HepG2 (cell line): ENCODE measurements at regions not wholly inside any gene's neighbourhood (a gene's known extent, or its start where the extent isn't known, plus 50 kb on each side); places are given as distances from the start of the nearest gene placed in this dataset.

Source experiments
- ATAC-seq: fragments of 200-7000 bp; cut with Tn5 transposase; 3 replicates; pipeline ENCODE4 v1.9.1; 2020; ENCODE audit warnings: mild to moderate bottlenecking, moderate library complexity
- BruUV-seq: library from RNA; stranded (reverse); fragments of 400-500 nt; replicated peaks from 2 replicates; lab custom pipeline; 2021; lab: Mats Ljungman, UMichigan
- CTCF ChIA-PET: fragments of 300-600 bp; formaldehyde crosslinking; extraction: SDS; loops from one replicate; lab custom pipeline; 2021; ENCODE audit warnings: low total read pairs, inconsistent platforms, low intra/inter-chr PET ratio; lab: Yijun Ruan, JAX
- POLR2A ChIA-PET: fragments of 350-600 bp; sonication (Branson Sonifier 250); formaldehyde crosslinking; loops from one replicate; lab custom pipeline; 2020; ENCODE audit warnings: antibody characterized with exemption, inconsistent platforms; lab: Yijun Ruan, JAX
- DNase-seq: peaks from one replicate; pipeline ENCODE4 v3.0.0-alpha.2; 2015; ENCODE audit warnings: low spot score
- FAIRE-seq: peaks from 3 replicates; lab custom pipeline; 2011; peaks lifted over from hg19 to GRCh38; lab: Jason Lieb, UNC
- H2AFZ ChIP-seq: one replicate; pipeline ENCODE4 v1.6.1; 2011; ENCODE audit warnings: low read length, inconsistent platforms
- H3K27ac ChIP-seq: fragments of 300-600 bp; 3 replicates; pipeline ENCODE4 v1.8.0; 2011; ENCODE audit warnings: mixed run types, mild to moderate bottlenecking, mixed read lengths, low read length, inconsistent platforms; ENCODE audit not compliant: insufficient read depth; ENCODE audit errors: extremely low read length
- H3K27me3 ChIP-seq, 2 experiments: fragments of 200-600 bp in 1 of 2; 2 replicates in 1 of 2; 3 replicates in 1 of 2; pipeline versions ENCODE4 v1.6.0 to v1.8.0; 2011; ENCODE audit warnings: low read length in 2 of 2, mild to moderate bottlenecking in 2 of 2, moderate library complexity in 2 of 2, inconsistent platforms in 1 of 2; ENCODE audit not compliant: insufficient read depth in 2 of 2, control insufficient read depth in 1 of 2
- H3K36me3 ChIP-seq, 2 experiments: fragments of 200-600 bp in 1 of 2; replicated peaks in 1 of 2; 2 replicates in 1 of 2; 3 replicates in 1 of 2; pipeline versions ENCODE4 v1.5.1 to v1.8.0; 2011; ENCODE audit warnings: low read length in 2 of 2, inconsistent platforms in 1 of 2; ENCODE audit not compliant: insufficient read depth in 2 of 2, control insufficient read depth in 1 of 2
- H3K4me1 ChIP-seq: 2 replicates; pipeline ENCODE4 v1.5.1; 2012; ENCODE audit warnings: low read length, inconsistent platforms; ENCODE audit not compliant: insufficient read depth
- H3K4me2 ChIP-seq: 2 replicates; pipeline ENCODE4 v1.6.0; 2011; ENCODE audit warnings: low read depth, low read length, inconsistent platforms
- H3K4me3 ChIP-seq, 3 experiments: fragments of 200-600 bp in 1 of 3; sonication (generic), shearing (Covaris generic) in 1 of 3; replicated peaks in 1 of 3; 2 replicates each; pipeline ENCODE4 v1.5.1; 2011 to 2016; ENCODE audit warnings: low read length in 3 of 3, inconsistent platforms in 2 of 3, low read depth in 2 of 3, mild to moderate bottlenecking in 2 of 3, control low read depth in 1 of 3, mixed read lengths in 1 of 3; ENCODE audit not compliant: insufficient read depth in 1 of 3
- H3K79me2 ChIP-seq: one replicate; pipeline ENCODE4 v1.6.1; 2011; ENCODE audit warnings: low read length, inconsistent platforms; ENCODE audit not compliant: insufficient read depth
- H3K9ac ChIP-seq: 2 replicates; pipeline ENCODE4 v1.6.0; 2011; ENCODE audit warnings: mild to moderate bottlenecking, low read depth, low read length, inconsistent platforms; ENCODE audit not compliant: insufficient read depth
- H3K9me3 ChIP-seq: 2 replicates; pipeline ENCODE4 v1.5.1; 2012; ENCODE audit warnings: mild to moderate bottlenecking, low read length
- H4K20me1 ChIP-seq: 2 replicates; pipeline ENCODE4 v1.6.0; 2011; ENCODE audit warnings: inconsistent platforms, mild to moderate bottlenecking, low read length, moderate library complexity; ENCODE audit not compliant: insufficient read depth
- ARID2 ChIP-seq: sonication (generic); formaldehyde crosslinking; IDR thresholded peaks from 2 replicates; pipeline ENCODE4 v1.8.1; 2022; ENCODE audit warnings: mild to moderate bottlenecking, missing genetic modification reagents, borderline replicate concordance
- NFKBIZ ChIP-seq: IDR thresholded peaks from 2 replicates; pipeline ENCODE4 v1.6.1; 2018; ENCODE audit warnings: missing genetic modification reagents, missing compliant biosample characterization
- ZFX ChIP-seq: sonication (generic); formaldehyde crosslinking; IDR thresholded peaks from 2 replicates; pipeline ENCODE4 v1.4.0; 2020; ENCODE audit warnings: mild to moderate bottlenecking, low read depth, missing genetic modification reagents, moderate library complexity
- ZNF136 ChIP-seq: sonication (generic); formaldehyde crosslinking; IDR thresholded peaks from 2 replicates; pipeline ENCODE4 v1.8.1; 2022; ENCODE audit warnings: low read depth, mild to moderate bottlenecking, moderate library complexity, missing genetic modification reagents
- ZNF180 ChIP-seq: sonication (generic); formaldehyde crosslinking; IDR thresholded peaks from 2 replicates; pipeline ENCODE4 v1.4.0; 2020; ENCODE audit warnings: low read depth, missing genetic modification reagents, borderline replicate concordance
- ZNF264 ChIP-seq: sonication (generic); formaldehyde crosslinking; IDR thresholded peaks from 2 replicates; pipeline ENCODE4 v1.4.0; 2020; ENCODE audit warnings: missing genetic modification reagents
- ZNF609 ChIP-seq: sonication (generic); formaldehyde crosslinking; IDR thresholded peaks from 2 replicates; pipeline ENCODE4 v1.4.0; 2020; ENCODE audit warnings: mild to moderate bottlenecking, missing genetic modification reagents, borderline replicate concordance
- ZNF788 ChIP-seq: sonication (generic); formaldehyde crosslinking; IDR thresholded peaks from 2 replicates; pipeline ENCODE4 v1.5.0; 2020; ENCODE audit warnings: mild to moderate bottlenecking, missing genetic modification reagents, borderline replicate concordance
- WGBS: methylation state at CpG from one replicate; pipeline ENCODE4 v1.1.6; 2017; ENCODE audit warnings: low lambda C conversion rate; 5-methylcytosine and 5-hydroxymethylcytosine counted together
- in situ Hi-C: cut with HindIII; loops from 2 replicates; pipeline ENCODE4 v1.10.0; 2017; ENCODE audit warnings: low pct_unique_long_range_greater_than_20kb; ENCODE audit not compliant: extremely low pct_ligation_motif_present
- intact Hi-C: fragments of 100-400 bp; cut with micrococcal nuclease; formaldehyde crosslinking; loops from one replicate; pipeline ENCODE4 v1.10.0; 2022; ENCODE audit not compliant: unreplicated experiment

- no peaks in the 10 kb centered on the region for H3K9me3 ChIP-seq
- no TSS peak for BruUV-seq
- FAIRE-seq (no peak), ATAC-seq (no peak)
- ChIA-PET CTCF (no interaction called here), POLR2A (no interaction called here)
- no peaks in the 10 kb centered on the region for H3K36me3 ChIP-seq
- in situ Hi-C loops = no loop called here
- H4K20me1 ChIP-seq = no peaks in the 10 kb centered on the region
- H3K79me2 ChIP-seq = no peaks in the 10 kb centered on the region
- H3K4me1 ChIP-seq = no peaks in the 10 kb centered on the region
- TF ChIP-seq ZNF136 (no peak), ZFX (CRISPR knock-in tag) (no peak), NFKBIZ (CRISPR knock-in tag) (no peak), ZNF180 (CRISPR knock-in tag) (no peak), ZNF788 (CRISPR knock-in tag) (no peak), ARID2 (CRISPR knock-in tag) (no peak), ZNF609 (no peak), ZNF264 (no peak)
- TF ChIP-seq, all 625 proteins: peak for 0
- Histone ChIP-seq H3K27ac (no peak overlapping the region), H3K9ac (no peak overlapping the region), H3K4me3 (no peak overlapping the region), H3K27me3 (peaks cover 0 to 9% of the 10 kb centered on the region in 2 experiments; a peak in 2 of 5 replicates), H3K4me2 (no peak overlapping the region), H2AFZ (no peak overlapping the region)
- WGBS = 5% methylated on average over 3 of the region's 3 CpGs
- DNase-seq = no peak
- intact Hi-C loops = no loop called here
These were observed 465.1 kb downstream of the LPIN1 start for GRCh38 chr2:12211326-12212175.
